Stimulated activated CD8-positive, alpha-beta memory T cell treated with anti-CD3 and anti-CD28 coated beads, Interleukin-4, amount 100 ng/mL, for 48 hours (primary cell): ENCODE measurements at regions not wholly inside any gene's neighbourhood (a gene's known extent, or its start where the extent isn't known, plus 50 kb on each side); places are given as distances from the start of the nearest gene placed in this dataset.
"Not testable (repeated sequence)": the region's sequence is repeated elsewhere in the genome, so short reads cannot be mapped to it uniquely, and the experiment has no call there.

Experiments
- DNase-seq: peaks from one replicate; pipeline ENCODE4 v3.0.0-alpha.2; 2020

DNA sequence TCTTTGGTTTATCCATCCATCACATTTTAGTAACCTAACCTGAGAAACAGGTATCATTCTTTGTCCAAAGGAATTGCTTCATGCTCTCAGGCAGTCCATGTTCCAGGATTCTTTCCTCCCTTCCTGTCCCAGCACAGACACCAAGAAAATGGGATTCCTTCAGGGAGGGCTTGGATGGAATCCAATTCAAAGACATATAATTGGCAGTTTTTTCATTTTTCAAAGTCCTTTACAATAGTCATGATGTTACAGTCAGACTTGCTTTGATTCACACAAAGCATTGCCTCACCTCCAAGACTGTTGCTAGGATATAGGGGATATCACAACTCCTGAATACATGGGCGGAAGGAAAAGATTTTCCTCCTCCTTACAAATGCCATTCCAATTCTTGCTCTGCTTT is 241.4 kb upstream of the ACVR2A start:
- DNase-seq, result no peak

DNA sequence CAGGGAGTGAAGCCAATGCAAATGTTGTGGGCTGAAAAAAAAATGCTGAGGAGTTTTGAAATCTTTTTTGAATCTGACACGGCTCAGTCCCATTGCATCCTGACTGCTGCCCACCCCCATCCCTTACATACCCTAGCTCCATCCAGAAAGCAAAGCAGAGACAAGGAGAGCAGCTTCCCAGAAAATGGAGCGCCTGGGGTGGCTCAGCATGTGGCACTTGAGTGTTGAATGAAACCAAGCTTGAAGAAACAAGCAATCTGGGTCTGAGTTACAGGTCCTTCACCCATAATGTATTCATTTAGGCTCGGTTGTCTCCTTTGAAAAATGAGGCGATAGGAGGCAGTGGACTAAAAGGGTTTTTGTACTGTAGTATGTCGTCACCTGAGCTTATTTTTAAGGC is 244.2 kb upstream of the ACVR2A start:
- DNase-seq, result no peak

DNA sequence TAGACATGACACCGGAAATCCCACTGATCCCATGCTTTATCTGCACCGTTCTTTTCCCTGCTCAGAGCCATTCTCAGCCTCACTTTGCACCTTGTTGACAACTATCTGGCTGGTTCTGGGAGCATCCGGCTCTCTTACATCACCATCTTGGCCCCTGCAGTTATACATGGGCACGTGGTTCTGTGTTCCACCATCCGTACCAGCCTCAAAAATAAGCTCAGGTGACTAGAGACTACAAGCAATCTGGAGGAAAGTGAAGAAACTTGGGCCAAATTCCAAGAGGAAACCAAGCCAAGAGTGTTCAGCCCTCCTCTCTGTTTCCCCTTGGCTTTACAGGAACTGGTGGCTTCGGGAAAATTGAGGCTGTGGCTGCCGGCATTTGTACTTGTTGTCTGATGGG is 244.6 kb upstream of the ACVR2A start:
- DNase-seq, result no peak

GRCh38 chr2:147595200-147595599 is 249.6 kb upstream of the ACVR2A start:
- DNase-seq, result no peak

DNA sequence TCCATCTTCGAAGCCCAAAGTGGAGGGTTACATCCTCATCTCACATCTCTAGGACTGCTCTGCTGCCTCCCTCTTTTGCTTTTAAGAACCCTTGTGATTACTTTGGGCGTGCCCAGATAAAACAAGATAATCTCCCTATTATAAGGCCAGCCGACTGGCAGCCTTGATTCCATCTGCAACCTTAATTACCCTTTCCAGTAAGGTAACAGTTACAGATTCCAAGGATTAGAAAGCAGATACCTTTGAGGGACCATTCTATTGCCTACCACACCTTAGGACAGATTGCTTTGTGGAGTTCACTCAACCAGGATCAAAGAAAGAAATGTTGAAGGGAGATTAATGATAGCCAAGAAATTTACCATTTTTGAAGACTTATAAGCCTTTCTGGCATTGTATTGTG is 250.8 kb upstream of the ACVR2A start:
- DNase-seq, result no peak

DNA sequence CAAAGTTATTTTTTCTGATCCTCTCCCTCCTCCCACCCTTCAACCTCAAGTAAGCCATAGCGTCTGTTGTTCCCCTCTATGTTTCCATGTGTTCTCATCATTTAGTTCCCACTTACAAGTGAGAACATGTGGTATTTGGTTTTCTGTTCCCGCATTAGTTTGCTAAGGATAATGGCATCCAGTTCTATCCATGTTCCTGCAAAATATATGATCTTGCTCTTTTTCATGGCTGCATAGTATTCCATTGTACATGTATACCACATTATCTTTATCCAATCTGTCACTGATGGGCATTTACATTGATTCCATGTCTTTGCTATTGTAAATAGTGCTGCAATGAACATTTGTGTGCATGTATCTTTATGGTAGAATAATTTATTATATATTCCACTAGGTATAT is 252.0 kb upstream of the ACVR2A start:
- not testable (repeated sequence) for DNase-seq

DNA sequence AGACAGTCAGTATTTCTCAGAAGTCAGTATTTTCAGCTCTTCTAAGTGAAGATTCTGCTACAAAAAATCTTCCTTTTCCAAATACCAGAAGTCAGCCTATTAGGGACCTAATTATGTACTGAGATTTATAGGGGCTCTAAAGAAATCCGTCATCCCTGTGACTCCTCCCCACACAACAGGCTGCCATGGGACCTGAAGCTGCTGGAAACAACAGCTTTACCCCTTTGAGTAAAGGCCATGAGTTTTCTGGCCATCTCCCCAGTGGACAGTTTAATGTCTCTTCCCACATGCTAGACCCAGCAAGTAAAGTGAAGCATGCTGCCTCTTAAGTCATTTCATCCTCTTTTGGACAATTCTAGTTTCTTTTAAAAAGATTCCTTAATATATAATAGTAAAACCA is 255.7 kb upstream of the ACVR2A start:
- no peak for DNase-seq

GRCh38 chr2:147588191-147588590 is 256.6 kb upstream of the ACVR2A start:
- no peak for DNase-seq

DNA sequence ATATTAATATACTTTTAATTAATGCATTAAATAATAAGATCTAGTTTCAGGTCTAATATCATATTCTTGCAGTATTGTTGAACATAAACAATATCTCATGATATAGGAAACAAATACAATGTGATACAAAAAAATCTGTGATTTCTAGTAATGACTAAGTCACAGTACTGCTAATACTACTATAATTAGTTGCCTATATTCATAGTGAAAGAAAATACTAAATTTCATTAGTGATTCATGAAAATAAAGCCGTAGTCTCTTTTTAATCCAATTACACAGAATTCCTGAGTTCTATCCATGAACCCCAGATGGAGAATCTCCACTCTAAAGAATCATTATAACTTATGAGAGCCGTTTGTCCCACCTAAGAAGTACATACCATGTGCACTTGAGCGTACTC is 266.3 kb upstream of the ACVR2A start:
- no peak for DNase-seq

DNA sequence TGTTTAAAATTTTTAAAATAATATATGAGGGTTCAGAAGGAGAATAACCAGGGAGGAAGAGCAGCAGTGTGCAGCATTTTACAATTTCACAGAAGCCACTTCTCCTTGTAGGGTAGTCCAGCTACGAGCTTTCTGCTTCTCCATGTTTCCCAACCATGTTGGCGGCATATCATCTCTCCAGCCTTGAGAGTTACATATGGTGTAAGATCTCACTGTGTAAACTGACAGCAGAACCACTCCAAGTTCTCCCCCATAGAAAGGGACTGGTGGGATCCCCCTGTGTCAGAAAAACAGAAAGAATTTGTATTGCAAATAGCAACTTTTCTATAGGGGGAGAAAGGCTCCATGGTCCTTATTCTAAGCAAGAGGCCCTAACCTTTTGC is 266.8 kb upstream of the ACVR2A start:
- no peak for DNase-seq

DNA sequence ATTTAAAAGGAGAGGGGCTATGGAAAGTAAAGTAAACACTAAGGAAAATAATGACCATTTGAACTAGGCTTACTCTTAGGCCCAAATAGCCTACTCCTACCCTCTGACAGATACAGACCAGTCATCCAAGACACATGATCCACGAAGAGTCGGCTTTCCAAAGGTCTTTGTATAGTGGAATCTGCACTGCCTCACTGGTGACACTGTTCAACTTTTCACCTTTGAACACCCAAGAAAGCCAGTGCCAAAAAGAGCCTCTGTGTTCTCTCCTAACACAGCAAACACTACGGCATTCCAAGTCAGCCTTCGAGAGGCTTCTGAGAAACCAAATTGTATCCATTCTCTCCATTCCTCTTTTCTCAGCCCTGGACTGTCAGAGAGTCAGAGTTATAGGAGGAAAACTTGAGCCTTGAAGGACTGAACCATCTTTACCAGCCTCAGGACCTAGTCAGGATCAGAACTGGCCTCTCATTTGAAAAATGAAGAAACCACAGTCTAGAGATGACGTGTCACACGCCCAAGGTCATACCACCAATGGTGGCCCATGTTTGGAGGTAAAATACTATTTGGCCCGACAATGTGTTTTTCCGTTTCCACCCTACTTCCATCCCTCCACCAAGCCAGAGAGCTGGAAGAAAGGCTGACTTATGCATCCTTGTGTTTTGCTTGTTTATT is 267.4 kb upstream of the ACVR2A start:
- DNase-seq, result no peak

DNA sequence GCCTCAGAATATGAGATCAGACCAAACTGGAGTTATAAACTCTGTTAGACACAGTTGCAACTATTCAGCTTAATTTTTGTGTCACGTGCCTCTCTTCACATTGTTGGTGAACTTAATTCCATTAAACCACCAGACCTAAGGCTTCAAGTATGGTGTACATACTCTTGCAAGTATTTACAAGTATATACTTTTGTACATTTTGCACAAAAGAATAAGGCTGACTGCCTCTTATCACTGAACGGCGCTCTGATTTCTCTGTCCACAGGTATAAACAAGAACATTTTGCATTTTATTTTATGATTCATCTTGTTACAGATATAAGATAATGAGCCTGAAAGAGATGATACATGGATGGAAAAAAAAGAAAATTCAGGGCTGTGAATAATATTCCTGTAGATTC is 269.7 kb upstream of the ACVR2A start:
- no peak for DNase-seq

GRCh38 chr2:147572622-147573021 is 272.2 kb upstream of the ACVR2A start:
- DNase-seq, result no peak

- DNase-seq, result no peak
Observed at GRCh38 chr2:147569426-147569825, 275.4 kb upstream of the ACVR2A start.

DNA sequence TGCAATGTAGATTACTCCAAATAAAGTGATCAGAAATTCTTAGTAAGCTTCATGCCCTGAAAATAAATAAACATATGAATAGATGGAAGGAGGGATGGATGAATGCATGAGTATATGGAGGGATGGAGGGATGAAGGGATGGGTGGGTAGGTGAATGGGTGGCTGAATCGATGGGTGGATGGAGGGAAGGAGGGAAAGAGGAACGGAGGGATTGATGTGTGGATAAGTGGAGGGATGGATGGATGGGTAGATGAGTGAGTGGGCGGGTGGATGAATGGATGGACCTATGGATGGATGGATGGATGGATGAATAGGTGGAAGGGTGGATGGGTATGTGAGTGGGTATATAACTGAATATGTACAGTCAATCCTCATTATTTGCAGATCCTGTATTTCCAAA is 276.7 kb upstream of the ACVR2A start:
- no peak for DNase-seq

DNA sequence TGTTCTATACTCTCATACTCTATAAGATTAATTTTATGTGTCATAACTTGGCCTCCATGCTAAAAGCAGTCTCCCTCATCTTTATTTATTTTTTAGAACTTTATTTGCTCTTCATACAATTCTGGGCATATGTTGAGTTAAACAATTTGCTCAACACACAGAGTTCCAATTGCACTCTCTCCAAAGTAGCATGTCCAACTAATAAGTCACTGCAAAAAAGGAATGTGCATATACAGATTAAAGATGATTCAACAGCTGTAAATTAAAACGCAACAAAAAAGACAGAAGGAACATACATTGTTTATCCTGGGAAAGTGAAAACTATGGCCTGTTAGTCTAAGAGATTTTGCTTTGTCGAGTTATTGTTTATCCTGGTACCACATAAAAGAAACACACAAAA is 277.7 kb upstream of the ACVR2A start:
- no peak for DNase-seq

DNA sequence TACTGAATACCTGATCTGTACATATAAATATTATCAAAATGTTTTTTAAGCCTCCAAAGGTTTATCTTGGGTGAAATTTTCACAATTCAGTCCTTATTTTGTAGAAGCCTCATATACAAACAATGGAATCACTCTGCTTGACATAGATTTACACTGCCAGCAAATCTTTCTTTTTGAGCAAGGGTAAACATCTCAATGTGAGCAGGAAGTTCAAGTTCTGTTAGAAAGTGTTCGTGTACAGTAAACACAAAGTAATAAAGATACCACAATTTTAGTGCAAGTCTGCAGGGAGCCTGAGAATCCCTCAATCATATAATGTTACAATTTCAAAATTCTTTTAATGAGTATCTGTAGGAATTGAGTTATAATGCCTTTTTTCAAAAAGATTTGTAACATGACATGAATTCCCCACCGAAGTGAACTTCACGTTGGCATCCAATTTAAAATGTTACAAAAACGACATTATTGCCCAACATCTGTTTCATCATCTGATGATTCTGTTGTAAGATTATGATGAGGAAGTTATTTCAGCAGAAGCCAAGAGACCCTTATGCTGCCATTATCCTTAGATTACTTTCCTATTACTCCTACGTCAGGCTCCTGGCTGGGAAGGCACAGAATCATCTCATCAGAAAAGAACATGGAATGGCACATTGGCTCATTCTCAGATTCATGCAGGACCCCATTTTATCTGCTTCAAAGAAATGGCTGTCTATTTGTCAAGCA is 283.9 kb upstream of the ACVR2A start:
- DNase-seq, result no peak

- no peak for DNase-seq
Observed at GRCh38 chr2:147559070-147559725, 285.6 kb upstream of the ACVR2A start.

GRCh38 chr2:147558620-147559019 is 286.2 kb upstream of the ACVR2A start:
- no peak for DNase-seq

- DNase-seq, result no peak
Observed at GRCh38 chr2:147554521-147555107, 290.2 kb upstream of the ACVR2A start.

GRCh38 chr2:147553775-147554271 is 291.0 kb upstream of the ACVR2A start:
- no peak for DNase-seq

GRCh38 chr2:147550995-147551731 is 293.7 kb upstream of the ACVR2A start:
- no peak for DNase-seq

- DNase-seq, result no peak
Observed at GRCh38 chr2:147549054-147549453, 295.8 kb upstream of the ACVR2A start.
